Upper lobe of left lung (tissue), 6 donors: ENCODE measurements at regions not wholly inside any gene's neighbourhood (a gene's known extent, or its start where the extent isn't known, plus 50 kb on each side); places are given as distances from the start of the nearest gene placed in this dataset.

Experiments
- ATAC-seq, 2 donors: fragments of 200-7000 bp; cut with Tn5 transposase; one replicate each; pipeline ENCODE4 v1.9.1; 2022; ENCODE audit warnings: mild to moderate bottlenecking in 2 of 2, moderate library complexity in 2 of 2; ENCODE audit not compliant: low FRiP score in 2 of 2
- DNase-seq, 2 donors: peaks; one replicate each; pipeline ENCODE4 v3.0.0-alpha.2; 2019 to 2020
- H3K27ac ChIP-seq, 4 donors: fragments of 200-600 bp; sonication (generic); one replicate each; pipeline ENCODE4 v1.5.1; 2016 to 2019
- H3K27me3 ChIP-seq, 4 donors: fragments of 200-600 bp; sonication (generic); one replicate each; pipeline ENCODE4 v1.5.1; 2017 to 2019
- H3K36me3 ChIP-seq, 4 donors: fragments of 200-600 bp; sonication (generic); one replicate each; pipeline ENCODE4 v1.5.1; 2016 to 2019
- H3K4me1 ChIP-seq, 4 donors: fragments of 200-600 bp; sonication (generic); one replicate each; pipeline ENCODE4 v1.5.1; 2018 to 2019
- H3K4me3 ChIP-seq, 4 donors: fragments of 200-600 bp; sonication (generic); one replicate each; pipeline ENCODE4 v1.5.1; 2017 to 2019; ENCODE audit warnings: mild to moderate bottlenecking in 2 of 4, moderate library complexity in 1 of 4
- H3K9me3 ChIP-seq, 4 donors: fragments of 200-600 bp; sonication (generic); one replicate each; pipeline ENCODE4 v1.5.1; 2018 to 2019
- CTCF ChIP-seq, 6 experiments: fragments of 450-650 bp in 4 of 6; fragments of 200-600 bp in 2 of 6; sonication (generic) in 2 of 6; IDR thresholded peaks; one replicate each; pipeline ENCODE4 v1.5.1; 2016 to 2019; ENCODE audit warnings: antibody characterized with exemption in 6 of 6
- EP300 ChIP-seq, 4 donors: sonication (generic); formaldehyde crosslinking; IDR thresholded peaks; one replicate each; pipeline ENCODE4 v1.5.1; 2017; ENCODE audit warnings: antibody characterized with exemption in 4 of 4, control low read depth in 2 of 4
- POLR2A ChIP-seq, 4 donors: fragments of 450-650 bp; IDR thresholded peaks; one replicate each; pipeline ENCODE4 v1.5.1; 2016 to 2017; ENCODE audit warnings: antibody characterized with exemption in 4 of 4, mild to moderate bottlenecking in 2 of 4
- POLR2AphosphoS5 ChIP-seq, 2 donors: sonication (generic); formaldehyde crosslinking; IDR thresholded peaks; one replicate each; pipeline ENCODE4 v1.5.1; 2017; ENCODE audit warnings: antibody characterized with exemption in 2 of 2
- WGBS, 2 donors: methylation state at CpG; one replicate each; pipeline ENCODE4 v1.1.5; 2017 to 2018; 5-methylcytosine and 5-hydroxymethylcytosine counted together
- donor health status: DM: no; HTN: no; CAD: no; lungs with moderate emphysema.
- donor health status: DM: no; HTN: yes; CAD: no; lungs with severe emphysema.

- no peak overlapping the region for H3K27ac ChIP-seq
- no peaks in the 10 kb centered on the region for H3K4me1 ChIP-seq
- H3K36me3 ChIP-seq = no peaks in the 10 kb centered on the region
- no peaks in the 10 kb centered on the region for H3K27me3 ChIP-seq
- H3K9me3 ChIP-seq = peaks cover 0 to 8% (median 3%) of the 10 kb centered on the region in 4 donors
- TF ChIP-seq EP300 (IDR thresholded peaks at IDR 0.05) (no peak), POLR2A (IDR thresholded peaks at IDR 0.05) (no peak), POLR2AphosphoS5 (IDR thresholded peaks at IDR 0.05) (no peak), CTCF (IDR thresholded peaks at IDR 0.05) (no peak)
- WGBS, 2 donors = 16 to 37% methylated on average over 2 of the region's 2 CpGs
- H3K4me3 ChIP-seq = no peak overlapping the region
- ATAC-seq (no peak), DNase-seq (no peak)
These were observed 142.0 kb upstream of the NTM start for GRCh38 chr11:131228378-131228777.

DNA sequence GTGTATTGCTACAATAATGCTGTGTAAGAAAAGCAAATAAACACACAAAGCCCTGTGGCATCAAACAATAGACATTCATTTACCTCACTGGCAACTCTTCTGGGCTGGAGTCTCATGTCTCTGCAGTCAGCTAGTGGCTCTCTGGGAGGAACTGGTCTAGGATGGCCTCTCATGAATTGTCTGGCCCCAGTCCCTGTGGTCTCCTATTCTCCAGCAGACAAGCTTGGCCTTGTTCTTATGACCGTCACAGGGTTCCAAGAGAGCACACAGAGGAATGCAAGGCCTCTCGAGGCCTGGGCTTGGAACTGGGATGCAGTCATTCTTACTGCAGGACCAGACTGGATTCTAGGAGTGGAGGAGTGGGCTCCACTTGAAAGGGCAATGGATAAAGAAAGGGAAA is 141.2 kb upstream of the NTM start:
- no peak for DNase-seq
- WGBS, 2 donors = 40 to 75% methylated on average over 1 to 2 of the region's 2 CpGs
- ATAC-seq = no peak
- no peaks in the 10 kb centered on the region for H3K4me1 ChIP-seq
- H3K27me3 ChIP-seq = no peaks in the 10 kb centered on the region
- H3K27ac ChIP-seq = no peak overlapping the region
- no peaks in the 10 kb centered on the region for H3K36me3 ChIP-seq
- TF ChIP-seq EP300 (IDR thresholded peaks at IDR 0.05) = no peak
- H3K9me3 ChIP-seq = peaks cover 0 to 8% (median 3%) of the 10 kb centered on the region in 4 donors
- no peak overlapping the region for H3K4me3 ChIP-seq

DNA sequence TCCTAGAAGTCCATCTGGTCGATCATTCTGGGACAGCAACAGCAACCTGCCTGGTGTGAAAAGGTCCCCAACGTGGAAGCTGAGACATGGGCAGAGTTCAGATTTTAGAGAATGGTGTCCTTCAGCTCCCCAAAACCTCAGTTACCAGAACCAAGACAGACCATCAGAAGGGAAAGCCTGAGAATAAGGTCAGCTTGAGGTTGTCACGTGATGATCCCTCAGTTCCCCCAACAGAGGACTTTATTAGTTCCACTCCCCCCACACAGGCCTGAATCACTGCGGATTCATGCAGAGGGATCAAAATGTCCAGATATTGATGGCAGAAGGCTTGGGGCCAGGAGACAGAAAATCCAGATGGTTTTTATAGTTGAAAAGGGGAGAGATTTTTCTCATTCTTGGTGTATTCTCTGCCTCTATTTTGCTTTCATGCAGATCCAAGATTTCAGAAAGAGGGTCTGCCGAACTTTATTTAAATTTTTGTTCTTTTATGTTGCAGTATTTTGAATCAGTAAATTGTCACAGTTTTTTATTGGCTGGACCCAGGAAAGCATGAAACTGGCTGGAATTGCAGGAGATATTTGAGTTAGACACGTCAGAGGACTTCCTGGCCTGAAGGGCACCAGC is 139.0 kb upstream of the NTM start:
- TF ChIP-seq POLR2A (IDR thresholded peaks at IDR 0.05) (no peak), POLR2AphosphoS5 (IDR thresholded peaks at IDR 0.05) (no peak), CTCF (IDR thresholded peaks at IDR 0.05) (no peak), EP300 (IDR thresholded peaks at IDR 0.05) (no peak)
- H3K27ac ChIP-seq = no peak overlapping the region
- no peak overlapping the region for H3K4me3 ChIP-seq
- no peaks in the 10 kb centered on the region for H3K4me1 ChIP-seq
- H3K36me3 ChIP-seq = no peaks in the 10 kb centered on the region
- ATAC-seq = no peak
- no peaks in the 10 kb centered on the region for H3K9me3 ChIP-seq
- no peak for DNase-seq
- 63 to 65% methylated on average over 6 of the region's 6 CpGs for WGBS, 2 donors
- H3K27me3 ChIP-seq = no peaks in the 10 kb centered on the region

GRCh38 chr11:131232261-131232660 is 138.2 kb upstream of the NTM start:
- DNase-seq (no peak), ATAC-seq (no peak)
- TF ChIP-seq CTCF (IDR thresholded peaks at IDR 0.05) (no peak), EP300 (IDR thresholded peaks at IDR 0.05) (no peak), POLR2A (IDR thresholded peaks at IDR 0.05) (no peak), POLR2AphosphoS5 (IDR thresholded peaks at IDR 0.05) (no peak)
- H3K27me3 ChIP-seq = no peaks in the 10 kb centered on the region
- H3K4me1 ChIP-seq = no peaks in the 10 kb centered on the region
- no peak overlapping the region for H3K27ac ChIP-seq
- H3K36me3 ChIP-seq = no peaks in the 10 kb centered on the region
- 55 to 65% methylated on average over 4 of the region's 4 CpGs for WGBS, 2 donors
- H3K4me3 ChIP-seq = no peak overlapping the region
- no peaks in the 10 kb centered on the region for H3K9me3 ChIP-seq

- H3K27ac ChIP-seq = no peak overlapping the region
- peak in 1 of 2 donors; percentile 54 for DNase-seq
- 71 to 87% methylated on average over 11 to 15 of the region's 15 CpGs for WGBS, 2 donors
- no peaks in the 10 kb centered on the region for H3K9me3 ChIP-seq
- no peaks in the 10 kb centered on the region for H3K4me1 ChIP-seq
- no peak for ATAC-seq
- no peaks in the 10 kb centered on the region for H3K27me3 ChIP-seq
- TF ChIP-seq CTCF (IDR thresholded peaks at IDR 0.05) (no peak), POLR2AphosphoS5 (IDR thresholded peaks at IDR 0.05) (no peak), POLR2A (IDR thresholded peaks at IDR 0.05) (no peak), EP300 (IDR thresholded peaks at IDR 0.05) (no peak)
- H3K36me3 ChIP-seq = no peaks in the 10 kb centered on the region
- H3K4me3 ChIP-seq = no peak overlapping the region
These were observed 136.2 kb upstream of the NTM start for GRCh38 chr11:131234221-131234620.
